Fibroblast of mammary gland (primary cell): ENCODE measurements at regions not wholly inside any gene's neighbourhood (a gene's known extent, or its start where the extent isn't known, plus 50 kb on each side); places are given as distances from the start of the nearest gene placed in this dataset.

Experiments
- DNase-seq: peaks from one replicate; pipeline ENCODE4 v3.0.0-alpha.2; 2010; ENCODE audit warnings: low read depth
- H3K4me3 ChIP-seq: 2 replicates; pipeline ENCODE4 v1.5.1; 2011; ENCODE audit warnings: low read depth, mild to moderate bottlenecking, low read length, moderate library complexity; ENCODE audit not compliant: control insufficient read depth
- CTCF ChIP-seq: conservative IDR thresholded peaks from 2 replicates; pipeline ENCODE4 v1.5.1; 2011; ENCODE audit warnings: low read depth, low read length, inconsistent platforms; ENCODE audit not compliant: control insufficient read depth, insufficient read depth

GRCh38 chr7:46571996-46572395 is 650.9 kb upstream of the IGFBP3 start:
- DNase-seq = peak; percentile 11
- no peak overlapping the region for H3K4me3 ChIP-seq
- no peak for TF ChIP-seq CTCF

- no peak for TF ChIP-seq CTCF
- H3K4me3 ChIP-seq = no peak overlapping the region
- DNase-seq = no peak
These were observed 648.0 kb upstream of the IGFBP3 start for GRCh38 chr7:46569133-46569465.

- no peak for TF ChIP-seq CTCF
- DNase-seq = no peak
These were observed 647.5 kb upstream of the IGFBP3 start for GRCh38 chr7:46568420-46569132.

GRCh38 chr7:46567858-46568257 is 646.8 kb upstream of the IGFBP3 start:
- TF ChIP-seq CTCF = no peak
- H3K4me3 ChIP-seq = no peak overlapping the region
- DNase-seq = no peak

More at GRCh38 chr7:46568420-46569132, 647.5 kb upstream of the IGFBP3 start:
- no peak overlapping the region for H3K4me3 ChIP-seq

- DNase-seq = peak; percentile 33
- no peak for TF ChIP-seq CTCF
- H3K4me3 ChIP-seq = no peak overlapping the region
These were observed 645.2 kb upstream of the IGFBP3 start for GRCh38 chr7:46566097-46566774.

GRCh38 chr7:46565253-46566096 is 644.4 kb upstream of the IGFBP3 start:
- TF ChIP-seq CTCF = no peak
- DNase-seq = no peak
- no peak overlapping the region for H3K4me3 ChIP-seq
